PC-3 (cell line): ENCODE measurements at regions not wholly inside any gene's neighbourhood (a gene's known extent, or its start where the extent isn't known, plus 50 kb on each side); places are given as distances from the start of the nearest gene placed in this dataset.

ENCODE experiments used
- EZH2phosphoT487 ChIP-seq: fragments of 300-600 bp; sonication (generic); IDR thresholded peaks from 2 replicates; pipeline ENCODE4 v1.6.1; 2018; ENCODE audit warnings: mild to moderate bottlenecking, antibody characterized with exemption, low read length, borderline replicate concordance
- TF ChIP-seq, protein P1 (sequence below): fragments of 300-600 bp; sonication (generic); conservative IDR thresholded peaks from 2 replicates; pipeline ENCODE4 v1.5.1; 2017; ENCODE audit warnings: antibody characterized with exemption, low read depth, mild to moderate bottlenecking, low read length

DNA sequence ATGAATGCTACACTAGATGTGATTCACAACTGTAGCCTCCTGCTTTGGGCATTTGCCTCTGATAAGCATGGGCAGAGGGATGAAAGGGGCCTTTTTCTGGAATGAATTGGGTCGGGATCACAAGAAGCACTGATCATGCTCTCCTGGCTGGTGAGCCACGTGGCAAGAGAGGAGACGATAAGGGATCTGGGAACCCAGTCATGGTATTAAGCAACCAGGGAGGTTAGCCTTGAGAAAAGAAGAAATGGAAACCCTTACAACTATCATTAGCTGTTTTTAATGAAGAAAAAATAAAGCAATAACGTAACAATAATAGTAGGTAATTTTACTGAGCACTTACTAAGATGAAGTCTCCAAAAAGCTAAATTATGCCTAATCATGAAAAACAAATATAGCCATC is 50.0 kb upstream of the RAI14 start:
- TF ChIP-seq, protein P1, sequence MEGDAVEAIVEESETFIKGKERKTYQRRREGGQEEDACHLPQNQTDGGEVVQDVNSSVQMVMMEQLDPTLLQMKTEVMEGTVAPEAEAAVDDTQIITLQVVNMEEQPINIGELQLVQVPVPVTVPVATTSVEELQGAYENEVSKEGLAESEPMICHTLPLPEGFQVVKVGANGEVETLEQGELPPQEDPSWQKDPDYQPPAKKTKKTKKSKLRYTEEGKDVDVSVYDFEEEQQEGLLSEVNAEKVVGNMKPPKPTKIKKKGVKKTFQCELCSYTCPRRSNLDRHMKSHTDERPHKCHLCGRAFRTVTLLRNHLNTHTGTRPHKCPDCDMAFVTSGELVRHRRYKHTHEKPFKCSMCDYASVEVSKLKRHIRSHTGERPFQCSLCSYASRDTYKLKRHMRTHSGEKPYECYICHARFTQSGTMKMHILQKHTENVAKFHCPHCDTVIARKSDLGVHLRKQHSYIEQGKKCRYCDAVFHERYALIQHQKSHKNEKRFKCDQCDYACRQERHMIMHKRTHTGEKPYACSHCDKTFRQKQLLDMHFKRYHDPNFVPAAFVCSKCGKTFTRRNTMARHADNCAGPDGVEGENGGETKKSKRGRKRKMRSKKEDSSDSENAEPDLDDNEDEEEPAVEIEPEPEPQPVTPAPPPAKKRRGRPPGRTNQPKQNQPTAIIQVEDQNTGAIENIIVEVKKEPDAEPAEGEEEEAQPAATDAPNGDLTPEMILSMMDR, result no peak
- TF ChIP-seq EZH2phosphoT487, result no peak
